ENCODE measurements at regions not wholly inside any gene's neighbourhood (a gene's known extent, or its start where the extent isn't known, plus 50 kb on each side); places are given as distances from the start of the nearest gene placed in this dataset.

- TF ChIP-seq, protein P1, sequence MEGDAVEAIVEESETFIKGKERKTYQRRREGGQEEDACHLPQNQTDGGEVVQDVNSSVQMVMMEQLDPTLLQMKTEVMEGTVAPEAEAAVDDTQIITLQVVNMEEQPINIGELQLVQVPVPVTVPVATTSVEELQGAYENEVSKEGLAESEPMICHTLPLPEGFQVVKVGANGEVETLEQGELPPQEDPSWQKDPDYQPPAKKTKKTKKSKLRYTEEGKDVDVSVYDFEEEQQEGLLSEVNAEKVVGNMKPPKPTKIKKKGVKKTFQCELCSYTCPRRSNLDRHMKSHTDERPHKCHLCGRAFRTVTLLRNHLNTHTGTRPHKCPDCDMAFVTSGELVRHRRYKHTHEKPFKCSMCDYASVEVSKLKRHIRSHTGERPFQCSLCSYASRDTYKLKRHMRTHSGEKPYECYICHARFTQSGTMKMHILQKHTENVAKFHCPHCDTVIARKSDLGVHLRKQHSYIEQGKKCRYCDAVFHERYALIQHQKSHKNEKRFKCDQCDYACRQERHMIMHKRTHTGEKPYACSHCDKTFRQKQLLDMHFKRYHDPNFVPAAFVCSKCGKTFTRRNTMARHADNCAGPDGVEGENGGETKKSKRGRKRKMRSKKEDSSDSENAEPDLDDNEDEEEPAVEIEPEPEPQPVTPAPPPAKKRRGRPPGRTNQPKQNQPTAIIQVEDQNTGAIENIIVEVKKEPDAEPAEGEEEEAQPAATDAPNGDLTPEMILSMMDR (conservative IDR thresholded peaks at IDR 0.05 in 1 of 2, IDR thresholded peaks at IDR 0.05 in 1 of 2; ENCODE audit: low read depth in 1 of 2, low read length in 2 of 2): no peak
- no peak for TF ChIP-seq EZH2 (IDR thresholded peaks at IDR 0.05; ENCODE audit: low read length, missing control alignments)
Observed at GRCh38 chr14:34275530-34275929, 186.5 kb downstream of the SPTSSA start.
